Neural cell (in vitro differentiated cells): ENCODE measurements at regions not wholly inside any gene's neighbourhood (a gene's known extent, or its start where the extent isn't known, plus 50 kb on each side); places are given as distances from the start of the nearest gene placed in this dataset.

ENCODE experiments used
- H2AFZ ChIP-seq: fragments of 200-600, 300-800 bp; sonication (generic), shearing (Covaris generic); 2 replicates; pipeline ENCODE4 v1.6.0; 2014; ENCODE audit warnings: low read depth, mild to moderate bottlenecking, antibody characterized with exemption, low read length, moderate library complexity
- H3F3A ChIP-seq: fragments of 200-600 bp; shearing (Covaris generic); 2 replicates; pipeline ENCODE4 v1.6.1; 2016; ENCODE audit warnings: mild to moderate bottlenecking, moderate library complexity, mixed read lengths, antibody characterized with exemption, low read length; ENCODE audit not compliant: insufficient read depth, poor library complexity, severe bottlenecking
- H3K27ac ChIP-seq: fragments of 200-600, 300-800 bp; sonication (generic), shearing (Covaris generic); 2 replicates; pipeline ENCODE4 v1.5.1; 2014; ENCODE audit warnings: mild to moderate bottlenecking, low read length, moderate library complexity
- H3K27me3 ChIP-seq: fragments of 300-800, 200-600 bp; sonication (generic), shearing (Covaris generic); 2 replicates; pipeline ENCODE4 v1.6.0; 2014; ENCODE audit warnings: mild to moderate bottlenecking, low read depth, low read length, moderate library complexity; ENCODE audit not compliant: insufficient read depth
- H3K36me3 ChIP-seq: fragments of 300-800, 200-600 bp; sonication (generic), shearing (Covaris generic); 2 replicates; pipeline ENCODE4 v1.5.1; 2014; ENCODE audit warnings: mild to moderate bottlenecking, antibody characterized with exemption, low read length, moderate library complexity; ENCODE audit not compliant: insufficient read depth
- H3K4me2 ChIP-seq: fragments of 300-800, 200-600 bp; sonication (generic), shearing (Covaris generic); 2 replicates; pipeline ENCODE4 v1.6.0; 2014; ENCODE audit warnings: mild to moderate bottlenecking, low read length
- H3K4me3 ChIP-seq: fragments of 300-800, 200-600 bp; sonication (generic), shearing (Covaris generic); 2 replicates; pipeline ENCODE4 v1.5.1; 2014; ENCODE audit warnings: mild to moderate bottlenecking, low read length, moderate library complexity
- H3K79me2 ChIP-seq: fragments of 200-600 bp; shearing (Covaris generic); replicated peaks from 2 replicates; pipeline ENCODE4 v1.6.0; 2014; ENCODE audit warnings: mild to moderate bottlenecking, low read length, moderate library complexity; ENCODE audit not compliant: insufficient read depth
- H3K9ac ChIP-seq: fragments of 300-800, 200-600 bp; sonication (generic), shearing (Covaris generic); 2 replicates; pipeline ENCODE4 v1.6.1; 2016; ENCODE audit warnings: mild to moderate bottlenecking, low read length, mixed read lengths
- H3K9me2 ChIP-seq: fragments of 200-600 bp; shearing (Covaris generic); 2 replicates; pipeline ENCODE4 v1.6.1; 2016; ENCODE audit warnings: mild to moderate bottlenecking, low read length, mixed read lengths; ENCODE audit not compliant: insufficient read depth
- H3K9me3 ChIP-seq: fragments of 200-600, 300-800 bp; sonication (generic), shearing (Covaris generic); 2 replicates; pipeline ENCODE4 v1.6.1; 2016; ENCODE audit warnings: mild to moderate bottlenecking, mixed run types, low read length, moderate library complexity, mixed read lengths
- H4K20me1 ChIP-seq: fragments of 200-600 bp; shearing (Covaris generic); 2 replicates; pipeline ENCODE4 v1.6.1; 2016; ENCODE audit warnings: mild to moderate bottlenecking, mixed run types; ENCODE audit not compliant: insufficient read depth
- EP300 ChIP-seq: fragments of 450-650 bp; conservative IDR thresholded peaks from 2 replicates; pipeline ENCODE4 v1.6.1; 2014; ENCODE audit warnings: antibody characterized with exemption, mild to moderate bottlenecking, moderate library complexity; ENCODE audit not compliant: poor library complexity, severe bottlenecking
- EZH2 ChIP-seq: fragments of 200-600, 300-800 bp; shearing (Covaris generic), sonication (generic); IDR thresholded peaks from 2 replicates; pipeline ENCODE4 v1.6.1; 2014; ENCODE audit warnings: antibody characterized with exemption, low read length, borderline replicate concordance, mild to moderate bottlenecking; ENCODE audit not compliant: insufficient read depth, poor library complexity, severe bottlenecking
- MXI1 ChIP-seq: fragments of 450-650 bp; conservative IDR thresholded peaks from 2 replicates; pipeline ENCODE4 v1.6.1; 2014; ENCODE audit warnings: antibody characterized with exemption, mild to moderate bottlenecking; ENCODE audit not compliant: poor library complexity, severe bottlenecking
- POLR2AphosphoS5 ChIP-seq: IDR thresholded peaks from 2 replicates; pipeline ENCODE4 v1.6.1; 2012
- RAD21 ChIP-seq: fragments of 450-650 bp; conservative IDR thresholded peaks from 2 replicates; pipeline ENCODE4 v1.6.1; 2014; ENCODE audit warnings: antibody characterized with exemption, mild to moderate bottlenecking, moderate library complexity
- REST ChIP-seq: IDR thresholded peaks from 2 replicates; pipeline ENCODE4 v1.6.1; 2012; ENCODE audit warnings: borderline replicate concordance
- SMC3 ChIP-seq: fragments of 450-650 bp; conservative IDR thresholded peaks from 2 replicates; pipeline ENCODE4 v1.6.1; 2014; ENCODE audit warnings: antibody characterized with exemption, mild to moderate bottlenecking, moderate library complexity; ENCODE audit not compliant: poor library complexity
- TAF1 ChIP-seq: IDR thresholded peaks from 2 replicates; pipeline ENCODE4 v1.6.1; 2012; ENCODE audit warnings: low read depth
- TF ChIP-seq, protein P1 (sequence below): fragments of 450-650 bp; IDR thresholded peaks from 2 replicates; pipeline ENCODE4 v1.5.1; 2014; ENCODE audit warnings: antibody characterized with exemption, mild to moderate bottlenecking, moderate library complexity; ENCODE audit not compliant: poor library complexity, severe bottlenecking

DNA sequence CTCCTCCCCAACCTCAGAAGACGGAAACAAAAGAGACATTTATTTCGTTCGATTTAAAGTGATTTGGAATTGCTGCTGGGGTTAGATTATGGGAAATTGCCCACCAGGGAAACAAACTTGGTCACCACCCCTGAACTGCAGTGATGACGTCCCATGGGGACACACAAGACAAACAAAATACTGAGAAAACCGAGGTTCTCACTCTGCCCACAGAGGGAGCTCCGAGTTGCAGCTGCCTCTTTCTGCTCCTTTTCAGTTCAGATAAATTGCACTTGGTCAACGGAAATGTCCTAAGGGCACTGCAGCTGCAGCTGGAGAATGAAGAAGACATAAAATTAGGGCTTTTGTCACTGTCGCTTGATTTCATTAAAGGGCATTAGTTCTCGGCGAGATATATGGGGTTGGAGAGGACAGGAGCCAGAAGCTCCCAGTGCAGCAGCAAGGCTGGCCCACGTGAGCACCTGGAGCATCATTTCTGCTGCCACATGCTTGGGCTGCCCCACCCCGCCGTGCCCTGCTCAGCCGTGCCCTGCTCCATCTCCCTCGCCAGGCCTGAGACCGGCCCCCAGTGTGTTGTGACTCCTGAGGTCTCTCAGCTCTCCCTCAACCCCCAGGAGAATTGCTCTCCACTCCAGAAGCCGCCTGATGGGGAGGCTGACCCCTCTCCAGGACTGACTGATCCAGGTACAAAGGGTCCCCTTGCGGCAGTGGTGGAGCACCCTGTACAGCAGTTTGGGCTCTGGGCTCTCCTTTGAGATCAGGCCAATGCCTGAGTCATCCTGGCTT lies 231.7 kb upstream of the AJAP1 start:
- Histone ChIP-seq H3K27me3 (no peaks in the 10 kb centered on the region), H3K9ac (no peak overlapping the region), H3K36me3 (no peaks in the 10 kb centered on the region), H2AFZ (no peak overlapping the region), H4K20me1 (no peaks in the 10 kb centered on the region), H3F3A (no peaks in the 10 kb centered on the region), H3K79me2 (no peaks in the 10 kb centered on the region), H3K27ac (no peak overlapping the region), H3K9me3 (no peaks in the 10 kb centered on the region), H3K9me2 (no peaks in the 10 kb centered on the region), H3K4me2 (no peak overlapping the region), H3K4me3 (no peak overlapping the region)
- TF ChIP-seq SMC3, result no peak
- no peak for TF ChIP-seq RAD21
- TF ChIP-seq EP300, result no peak
- TF ChIP-seq, protein P1, sequence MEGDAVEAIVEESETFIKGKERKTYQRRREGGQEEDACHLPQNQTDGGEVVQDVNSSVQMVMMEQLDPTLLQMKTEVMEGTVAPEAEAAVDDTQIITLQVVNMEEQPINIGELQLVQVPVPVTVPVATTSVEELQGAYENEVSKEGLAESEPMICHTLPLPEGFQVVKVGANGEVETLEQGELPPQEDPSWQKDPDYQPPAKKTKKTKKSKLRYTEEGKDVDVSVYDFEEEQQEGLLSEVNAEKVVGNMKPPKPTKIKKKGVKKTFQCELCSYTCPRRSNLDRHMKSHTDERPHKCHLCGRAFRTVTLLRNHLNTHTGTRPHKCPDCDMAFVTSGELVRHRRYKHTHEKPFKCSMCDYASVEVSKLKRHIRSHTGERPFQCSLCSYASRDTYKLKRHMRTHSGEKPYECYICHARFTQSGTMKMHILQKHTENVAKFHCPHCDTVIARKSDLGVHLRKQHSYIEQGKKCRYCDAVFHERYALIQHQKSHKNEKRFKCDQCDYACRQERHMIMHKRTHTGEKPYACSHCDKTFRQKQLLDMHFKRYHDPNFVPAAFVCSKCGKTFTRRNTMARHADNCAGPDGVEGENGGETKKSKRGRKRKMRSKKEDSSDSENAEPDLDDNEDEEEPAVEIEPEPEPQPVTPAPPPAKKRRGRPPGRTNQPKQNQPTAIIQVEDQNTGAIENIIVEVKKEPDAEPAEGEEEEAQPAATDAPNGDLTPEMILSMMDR, result no peak
- no peak for TF ChIP-seq EZH2
- no peak for TF ChIP-seq MXI1
- TF ChIP-seq REST, result no peak
- TF ChIP-seq TAF1, result no peak
- TF ChIP-seq POLR2AphosphoS5, result no peak

GRCh38 chr1:4424254-4424653 lies 230.2 kb upstream of the AJAP1 start:
- no peak overlapping the region for H3K27ac ChIP-seq
- no peaks in the 10 kb centered on the region for H3K9me2 ChIP-seq
- no peaks in the 10 kb centered on the region for H3F3A ChIP-seq
- no peak overlapping the region for H3K4me2 ChIP-seq
- H3K4me3 ChIP-seq, result no peak overlapping the region
- no peaks in the 10 kb centered on the region for H3K27me3 ChIP-seq
- no peaks in the 10 kb centered on the region for H4K20me1 ChIP-seq
- no peak overlapping the region for H2AFZ ChIP-seq
- H3K79me2 ChIP-seq, result no peaks in the 10 kb centered on the region
- no peak overlapping the region for H3K9ac ChIP-seq
- TF ChIP-seq POLR2AphosphoS5, result no peak
- TF ChIP-seq, protein P1, result no peak
- TF ChIP-seq SMC3, result no peak
- no peak for TF ChIP-seq RAD21
- TF ChIP-seq EZH2, result no peak
- no peak for TF ChIP-seq MXI1
- TF ChIP-seq REST, result no peak
- TF ChIP-seq EP300, result no peak
- no peak for TF ChIP-seq TAF1
- H3K36me3 ChIP-seq, result no peaks in the 10 kb centered on the region
- no peaks in the 10 kb centered on the region for H3K9me3 ChIP-seq
